Osteoblast (primary cell): ENCODE measurements at regions not wholly inside any gene's neighbourhood (a gene's known extent, or its start where the extent isn't known, plus 50 kb on each side); places are given as distances from the start of the nearest gene placed in this dataset.

Experiments
- DNase-seq: peaks from one replicate; pipeline ENCODE4 v3.0.0; 2011; ENCODE audit warnings: low spot score, mixed read lengths; ENCODE audit not compliant: insufficient read length; ENCODE audit errors: missing footprints
- H2AFZ ChIP-seq: 2 replicates; pipeline ENCODE4 v1.6.0; 2011; ENCODE audit warnings: mild to moderate bottlenecking, low read length
- H3K27ac ChIP-seq: 2 replicates; pipeline ENCODE4 v1.5.1; 2011; ENCODE audit warnings: mild to moderate bottlenecking, low read depth, low read length, moderate library complexity
- H3K27me3 ChIP-seq: 2 replicates; pipeline ENCODE4 v1.6.0; 2012; ENCODE audit warnings: mild to moderate bottlenecking, control low read depth, inconsistent platforms, low read length, moderate library complexity; ENCODE audit not compliant: insufficient read depth
- H3K36me3 ChIP-seq: 2 replicates; pipeline ENCODE4 v1.5.1; 2011; ENCODE audit warnings: mild to moderate bottlenecking, low read length, control low read depth, moderate library complexity; ENCODE audit not compliant: insufficient read depth
- H3K4me1 ChIP-seq: 2 replicates; pipeline ENCODE4 v1.5.1; 2011; ENCODE audit warnings: mild to moderate bottlenecking, low read length, control low read depth, moderate library complexity; ENCODE audit not compliant: insufficient read depth
- H3K4me2 ChIP-seq: 2 replicates; pipeline ENCODE4 v1.6.0; 2011; ENCODE audit warnings: mild to moderate bottlenecking, low read length; ENCODE audit not compliant: insufficient read depth
- H3K4me3 ChIP-seq: fragments of 200-600 bp; sonication (generic); 3 replicates; pipeline ENCODE4 v1.5.1; 2012; ENCODE audit warnings: mild to moderate bottlenecking, low read length, inconsistent platforms; ENCODE audit not compliant: insufficient read depth
- H3K79me2 ChIP-seq: 2 replicates; pipeline ENCODE4 v1.6.0; 2012; ENCODE audit warnings: mild to moderate bottlenecking, low read length, control low read depth, inconsistent platforms; ENCODE audit not compliant: insufficient read depth
- H3K9me3 ChIP-seq: 2 replicates; pipeline ENCODE4 v1.5.1; 2011; ENCODE audit warnings: low read depth, low read length, control low read depth
- H4K20me1 ChIP-seq: 2 replicates; pipeline ENCODE4 v1.6.0; 2012; ENCODE audit warnings: mild to moderate bottlenecking, low read length, control low read depth; ENCODE audit not compliant: insufficient read depth
- TF ChIP-seq, protein P1 (sequence below): IDR thresholded peaks from 2 replicates; pipeline ENCODE4 v1.5.1; 2011; ENCODE audit warnings: mild to moderate bottlenecking, low read depth, low read length, moderate library complexity; ENCODE audit errors: extremely low read depth

DNA sequence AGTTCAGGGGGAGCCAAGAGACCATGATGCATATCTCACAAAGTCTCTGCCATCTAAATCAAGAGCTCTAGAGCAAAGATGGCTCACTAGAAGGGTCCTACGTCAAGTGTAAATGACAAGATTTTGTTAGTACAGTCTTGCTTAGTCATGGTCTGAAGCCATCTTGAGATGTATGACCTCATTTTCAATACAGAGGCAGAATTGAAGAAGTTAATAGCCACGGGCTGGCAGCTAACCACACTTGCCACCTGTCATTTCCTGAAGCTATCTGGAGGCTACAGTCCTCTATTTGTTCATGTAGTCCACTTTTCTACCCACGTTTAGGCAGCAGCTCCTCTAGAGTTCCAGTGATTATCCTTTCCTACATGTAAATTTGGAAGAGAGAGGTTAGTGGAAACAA is 231.7 kb upstream of the CDH12 start:
- no peaks in the 10 kb centered on the region for H3K27me3 ChIP-seq
- H3K79me2 ChIP-seq: no peaks in the 10 kb centered on the region
- no peak overlapping the region for H2AFZ ChIP-seq
- no peaks in the 10 kb centered on the region for H3K4me1 ChIP-seq
- H3K4me3 ChIP-seq: no peak overlapping the region
- no peak for DNase-seq
- no peak overlapping the region for H3K4me2 ChIP-seq
- peaks cover 2% of the 10 kb centered on the region for H3K9me3 ChIP-seq
- TF ChIP-seq, protein P1, sequence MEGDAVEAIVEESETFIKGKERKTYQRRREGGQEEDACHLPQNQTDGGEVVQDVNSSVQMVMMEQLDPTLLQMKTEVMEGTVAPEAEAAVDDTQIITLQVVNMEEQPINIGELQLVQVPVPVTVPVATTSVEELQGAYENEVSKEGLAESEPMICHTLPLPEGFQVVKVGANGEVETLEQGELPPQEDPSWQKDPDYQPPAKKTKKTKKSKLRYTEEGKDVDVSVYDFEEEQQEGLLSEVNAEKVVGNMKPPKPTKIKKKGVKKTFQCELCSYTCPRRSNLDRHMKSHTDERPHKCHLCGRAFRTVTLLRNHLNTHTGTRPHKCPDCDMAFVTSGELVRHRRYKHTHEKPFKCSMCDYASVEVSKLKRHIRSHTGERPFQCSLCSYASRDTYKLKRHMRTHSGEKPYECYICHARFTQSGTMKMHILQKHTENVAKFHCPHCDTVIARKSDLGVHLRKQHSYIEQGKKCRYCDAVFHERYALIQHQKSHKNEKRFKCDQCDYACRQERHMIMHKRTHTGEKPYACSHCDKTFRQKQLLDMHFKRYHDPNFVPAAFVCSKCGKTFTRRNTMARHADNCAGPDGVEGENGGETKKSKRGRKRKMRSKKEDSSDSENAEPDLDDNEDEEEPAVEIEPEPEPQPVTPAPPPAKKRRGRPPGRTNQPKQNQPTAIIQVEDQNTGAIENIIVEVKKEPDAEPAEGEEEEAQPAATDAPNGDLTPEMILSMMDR: no peak
- no peaks in the 10 kb centered on the region for H4K20me1 ChIP-seq
- no peaks in the 10 kb centered on the region for H3K36me3 ChIP-seq
- H3K27ac ChIP-seq: no peak overlapping the region

- peaks cover 4% of the 10 kb centered on the region for H3K9me3 ChIP-seq
- H3K36me3 ChIP-seq: no peaks in the 10 kb centered on the region
- H3K27me3 ChIP-seq: no peaks in the 10 kb centered on the region
- no peaks in the 10 kb centered on the region for H3K4me1 ChIP-seq
- TF ChIP-seq, protein P1: no peak
- H2AFZ ChIP-seq: no peak overlapping the region
- no peak overlapping the region for H3K4me2 ChIP-seq
- H3K4me3 ChIP-seq: no peak overlapping the region
- H3K27ac ChIP-seq: no peak overlapping the region
- H4K20me1 ChIP-seq: no peaks in the 10 kb centered on the region
- no peaks in the 10 kb centered on the region for H3K79me2 ChIP-seq
- DNase-seq: no peak
Measured at GRCh38 chr5:23072179-23072578, 219.0 kb upstream of the CDH12 start.

- Histone ChIP-seq H3K4me2 (no peak overlapping the region), H3K4me1 (no peaks in the 10 kb centered on the region), H3K27ac (no peak overlapping the region), H3K36me3 (no peaks in the 10 kb centered on the region), H2AFZ (no peak overlapping the region), H3K27me3 (no peaks in the 10 kb centered on the region), H3K4me3 (no peak overlapping the region), H3K79me2 (no peaks in the 10 kb centered on the region), H3K9me3 (peaks cover 4% of the 10 kb centered on the region), H4K20me1 (no peaks in the 10 kb centered on the region)
- TF ChIP-seq, protein P1: no peak
- no peak for DNase-seq
Measured at GRCh38 chr5:23071682-23072081, 218.5 kb upstream of the CDH12 start.

DNA sequence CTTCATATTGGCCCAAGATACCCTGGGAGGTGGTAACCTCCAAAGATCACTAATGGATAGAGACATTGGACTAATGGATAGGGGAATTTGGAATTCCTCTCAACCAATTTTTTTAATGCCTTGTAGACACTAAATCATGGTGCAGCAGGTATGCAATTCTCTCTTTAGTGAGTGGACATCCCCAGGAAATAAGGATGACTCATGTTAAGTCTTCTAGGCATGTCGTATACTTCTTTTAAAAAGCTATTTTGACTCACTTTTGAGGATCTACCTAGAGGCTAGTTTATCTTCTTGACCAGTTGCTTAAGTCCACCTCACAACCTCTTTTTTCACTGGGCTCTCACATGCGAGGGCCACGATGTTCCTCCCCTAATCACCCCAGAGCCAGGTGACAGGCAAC is 211.6 kb upstream of the CDH12 start:
- Histone ChIP-seq H3K4me3 (no peak overlapping the region), H3K79me2 (no peaks in the 10 kb centered on the region), H2AFZ (no peak overlapping the region), H3K27ac (no peak overlapping the region), H3K9me3 (no peaks in the 10 kb centered on the region), H3K4me2 (no peak overlapping the region), H3K27me3 (no peaks in the 10 kb centered on the region), H4K20me1 (no peaks in the 10 kb centered on the region), H3K4me1 (no peaks in the 10 kb centered on the region), H3K36me3 (no peaks in the 10 kb centered on the region)
- no peak for DNase-seq
- TF ChIP-seq, protein P1: no peak
